Stomach (tissue), 4 donors: ENCODE measurements at regions not wholly inside any gene's neighbourhood (a gene's known extent, or its start where the extent isn't known, plus 50 kb on each side); places are given as distances from the start of the nearest gene placed in this dataset.

ENCODE experiments used
- EP300 ChIP-seq: sonication (generic); formaldehyde crosslinking; IDR thresholded peaks from one replicate; pipeline ENCODE4 v1.6.1; 2017; ENCODE audit warnings: antibody characterized with exemption
- POLR2A ChIP-seq, 4 donors: fragments of 450-650 bp; IDR thresholded peaks; one replicate each; pipeline ENCODE4 v1.6.1; 2016; ENCODE audit warnings: antibody characterized with exemption in 4 of 4, control low read depth in 2 of 4, mild to moderate bottlenecking in 1 of 4, moderate library complexity in 1 of 4
- POLR2AphosphoS5 ChIP-seq, 3 donors: sonication (generic); formaldehyde crosslinking; IDR thresholded peaks; one replicate each; pipeline ENCODE4 v1.6.1; 2016; ENCODE audit warnings: antibody characterized with exemption in 3 of 3
- TF ChIP-seq, protein P1 (sequence below), 7 experiments: fragments of 450-650 bp in 4 of 7; fragments of 200-600 bp in 3 of 7; sonication (generic) in 3 of 7; IDR thresholded peaks; one replicate each; pipeline ENCODE4 v1.5.1; 2016 to 2019; ENCODE audit warnings: antibody characterized with exemption in 7 of 7, control low read depth in 2 of 7, mild to moderate bottlenecking in 1 of 7

DNA sequence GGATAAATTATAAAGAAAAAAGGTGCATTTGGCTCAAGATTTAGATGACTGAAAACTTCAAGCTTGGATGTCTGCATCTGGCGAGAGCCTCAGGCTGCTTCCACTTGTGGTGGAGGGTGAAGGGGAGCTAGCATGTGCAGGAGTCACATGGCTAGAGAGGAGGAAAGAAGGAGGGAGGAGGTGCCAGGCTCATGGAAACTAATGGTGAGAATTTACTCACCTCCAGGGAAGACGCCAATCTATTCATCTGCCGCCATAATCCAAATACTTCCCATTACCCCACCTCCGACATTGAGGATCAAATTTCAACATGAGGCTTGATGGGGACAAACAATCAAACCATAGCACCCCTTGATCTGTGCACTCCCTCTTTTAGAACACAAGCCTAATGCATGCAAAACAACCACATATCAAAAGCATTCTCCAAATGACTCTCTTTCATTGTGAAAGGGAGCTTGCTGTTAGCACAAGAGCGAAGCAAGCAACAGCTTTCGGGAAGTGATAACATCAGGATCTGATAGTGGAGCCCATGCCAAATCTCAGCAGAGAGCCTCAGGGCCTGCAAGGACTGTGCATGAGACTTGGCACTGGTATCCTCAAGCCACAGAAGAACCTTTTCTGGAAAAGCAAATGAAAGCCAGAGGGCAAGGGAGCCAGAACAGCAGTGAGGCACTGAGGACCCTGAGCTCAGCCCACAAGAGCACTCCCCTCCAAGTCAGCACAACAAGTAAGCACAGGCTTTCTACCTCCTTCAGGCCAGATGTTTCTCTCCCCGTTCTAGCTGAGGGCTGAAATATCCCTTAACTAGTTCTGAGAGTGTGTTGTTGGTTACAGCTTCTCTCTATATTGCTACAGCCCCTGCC is 50.2 kb upstream of the THBS1 start:
- TF ChIP-seq, protein P1, sequence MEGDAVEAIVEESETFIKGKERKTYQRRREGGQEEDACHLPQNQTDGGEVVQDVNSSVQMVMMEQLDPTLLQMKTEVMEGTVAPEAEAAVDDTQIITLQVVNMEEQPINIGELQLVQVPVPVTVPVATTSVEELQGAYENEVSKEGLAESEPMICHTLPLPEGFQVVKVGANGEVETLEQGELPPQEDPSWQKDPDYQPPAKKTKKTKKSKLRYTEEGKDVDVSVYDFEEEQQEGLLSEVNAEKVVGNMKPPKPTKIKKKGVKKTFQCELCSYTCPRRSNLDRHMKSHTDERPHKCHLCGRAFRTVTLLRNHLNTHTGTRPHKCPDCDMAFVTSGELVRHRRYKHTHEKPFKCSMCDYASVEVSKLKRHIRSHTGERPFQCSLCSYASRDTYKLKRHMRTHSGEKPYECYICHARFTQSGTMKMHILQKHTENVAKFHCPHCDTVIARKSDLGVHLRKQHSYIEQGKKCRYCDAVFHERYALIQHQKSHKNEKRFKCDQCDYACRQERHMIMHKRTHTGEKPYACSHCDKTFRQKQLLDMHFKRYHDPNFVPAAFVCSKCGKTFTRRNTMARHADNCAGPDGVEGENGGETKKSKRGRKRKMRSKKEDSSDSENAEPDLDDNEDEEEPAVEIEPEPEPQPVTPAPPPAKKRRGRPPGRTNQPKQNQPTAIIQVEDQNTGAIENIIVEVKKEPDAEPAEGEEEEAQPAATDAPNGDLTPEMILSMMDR (IDR thresholded peaks at IDR 0.05) = no peak
- no peak for TF ChIP-seq POLR2A (IDR thresholded peaks at IDR 0.05)
- no peak for TF ChIP-seq POLR2AphosphoS5 (IDR thresholded peaks at IDR 0.05)
- TF ChIP-seq EP300 = no peak
